Epidermal melanocyte (primary cell): ENCODE measurements at regions not wholly inside any gene's neighbourhood (a gene's known extent, or its start where the extent isn't known, plus 50 kb on each side); places are given as distances from the start of the nearest gene placed in this dataset.

Experiments used
- DNase-seq: peaks from one replicate; pipeline ENCODE4 v3.0.0; 2011; ENCODE audit warnings: low spot score; ENCODE audit not compliant: insufficient read length

GRCh38 chr1:224846119-224846907 lies 83.2 kb upstream of the DNAH14 start:
- peak; percentile 28 for DNase-seq

- DNase-seq, result no peak
Measured at GRCh38 chr1:224850446-224850845, 79.0 kb upstream of the DNAH14 start.

GRCh38 chr1:224851210-224851847 lies 78.1 kb upstream of the DNAH14 start:
- DNase-seq, result peak; percentile 43

GRCh38 chr1:224851848-224852261 lies 77.6 kb upstream of the DNAH14 start:
- no peak for DNase-seq

- peak; percentile 35 for DNase-seq
Measured at GRCh38 chr1:224852901-224853568, 76.4 kb upstream of the DNAH14 start.

GRCh38 chr1:224856973-224857372 lies 72.5 kb upstream of the DNAH14 start:
- DNase-seq, result no peak

- no peak for DNase-seq
Measured at GRCh38 chr1:224859651-224860050, 69.8 kb upstream of the DNAH14 start.

- no peak for DNase-seq
Measured at GRCh38 chr1:224860488-224861338, 68.8 kb upstream of the DNAH14 start.

GRCh38 chr1:224861339-224861716 lies 68.1 kb upstream of the DNAH14 start:
- DNase-seq, result no peak

GRCh38 chr1:224863486-224863885 lies 66.0 kb upstream of the DNAH14 start:
- DNase-seq, result no peak

GRCh38 chr1:224864006-224864405 lies 65.5 kb upstream of the DNAH14 start:
- no peak for DNase-seq

- DNase-seq, result no peak
Measured at GRCh38 chr1:224865510-224865909, 64.0 kb upstream of the DNAH14 start.

- no peak for DNase-seq
Measured at GRCh38 chr1:224866940-224867339, 62.5 kb upstream of the DNAH14 start.

- no peak for DNase-seq
Measured at GRCh38 chr1:224867715-224868114, 61.8 kb upstream of the DNAH14 start.

GRCh38 chr1:224872832-224873433 lies 56.5 kb upstream of the DNAH14 start:
- DNase-seq, result no peak

- DNase-seq, result no peak
Measured at GRCh38 chr1:224873434-224874369, 55.8 kb upstream of the DNAH14 start.

- DNase-seq, result no peak
Measured at GRCh38 chr1:224874775-224875174, 54.7 kb upstream of the DNAH14 start.

- DNase-seq, result peak; percentile 35
Measured at GRCh38 chr1:224879162-224879803, 50.2 kb upstream of the DNAH14 start.
